Cardiac muscle cell (in vitro differentiated cells and primary cell): ENCODE measurements at regions not wholly inside any gene's neighbourhood (a gene's known extent, or its start where the extent isn't known, plus 50 kb on each side); places are given as distances from the start of the nearest gene placed in this dataset.

ENCODE experiments used
- DNase-seq, 2 donors: peaks; one replicate each; pipeline versions ENCODE4 v3.0.0 to v3.0.0-alpha.2; 2010 to 2017; ENCODE audit warnings: low read depth in 1 of 2, low spot score in 1 of 2
- H3K27ac ChIP-seq: fragments of 200-600 bp; sonication (generic); 2 replicates; pipeline ENCODE4 v1.5.1; 2016
- H3K27me3 ChIP-seq: fragments of 200-600 bp; sonication (generic); 2 replicates; pipeline ENCODE4 v1.6.0; 2016; ENCODE audit warnings: control low read depth
- H3K36me3 ChIP-seq: fragments of 200-600 bp; sonication (generic); 2 replicates; pipeline ENCODE4 v1.5.1; 2016; ENCODE audit warnings: control low read depth
- H3K4me1 ChIP-seq: fragments of 200-600 bp; sonication (generic); 2 replicates; pipeline ENCODE4 v1.8.1; 2017; ENCODE audit warnings: low read depth, mild to moderate bottlenecking, mixed run types
- H3K4me3 ChIP-seq: fragments of 200-600 bp; sonication (generic); 2 replicates; pipeline ENCODE4 v1.5.1; 2016; ENCODE audit warnings: mild to moderate bottlenecking
- H3K9me3 ChIP-seq: fragments of 200-600 bp; sonication (generic); 2 replicates; pipeline ENCODE4 v1.5.1; 2017; ENCODE audit warnings: low read depth, mild to moderate bottlenecking, control low read depth
- CTCF ChIP-seq: IDR thresholded peaks from 2 replicates; pipeline ENCODE4 v1.5.1; 2012; ENCODE audit warnings: low read depth, mild to moderate bottlenecking, low read length

DNA sequence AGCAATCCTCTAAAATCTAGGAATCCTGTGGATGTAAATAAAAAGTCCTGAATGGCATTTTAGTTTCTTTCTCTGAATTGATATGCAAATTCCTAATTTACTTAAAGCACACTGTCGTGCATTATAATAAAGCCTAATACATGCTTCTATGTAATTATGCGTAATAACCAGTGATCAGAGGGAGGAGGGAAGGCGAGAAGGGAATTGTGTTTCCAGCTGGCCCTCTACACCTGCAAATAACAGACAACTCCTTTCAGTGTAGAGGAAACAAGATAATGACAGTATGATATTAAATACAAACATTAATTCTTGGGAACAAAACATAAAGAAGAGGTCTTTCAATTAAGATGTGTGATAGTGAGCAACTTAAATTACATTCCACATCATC lies 419.6 kb upstream of the LCORL start:
- Histone ChIP-seq H3K4me3 (no peak overlapping the region), H3K27me3 (no peaks in the 10 kb centered on the region), H3K36me3 (no peaks in the 10 kb centered on the region), H3K27ac (no peak overlapping the region), H3K9me3 (no peaks in the 10 kb centered on the region), H3K4me1 (no peaks in the 10 kb centered on the region)
- no peak for TF ChIP-seq CTCF
- DNase-seq: no peak

GRCh38 chr4:18440527-18441202 lies 419.1 kb upstream of the LCORL start:
- DNase-seq: no peak
- TF ChIP-seq CTCF: no peak
- Histone ChIP-seq H3K4me1 (no peaks in the 10 kb centered on the region), H3K27ac (no peak overlapping the region), H3K9me3 (no peaks in the 10 kb centered on the region), H3K4me3 (no peak overlapping the region), H3K36me3 (no peaks in the 10 kb centered on the region), H3K27me3 (no peaks in the 10 kb centered on the region)

DNA sequence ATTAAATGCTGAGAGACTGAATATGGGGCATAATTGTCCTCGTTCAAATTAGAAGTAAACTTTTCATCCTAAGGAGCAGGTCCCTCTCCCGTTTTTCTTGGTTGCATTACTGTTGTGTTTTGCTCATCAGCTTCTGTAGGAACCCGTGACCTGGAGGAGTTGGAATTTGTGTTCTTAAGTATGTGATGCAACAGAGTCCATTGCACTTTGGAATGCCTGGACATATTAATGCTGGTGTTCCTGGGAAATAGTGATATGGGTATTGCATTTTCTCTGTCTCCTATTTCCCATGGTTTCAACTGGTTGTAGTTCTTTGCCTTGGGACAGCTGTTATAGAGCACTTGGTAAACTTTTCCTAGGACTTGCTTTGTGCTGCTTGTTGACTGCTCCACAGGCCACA lies 417.8 kb upstream of the LCORL start:
- TF ChIP-seq CTCF: no peak
- H3K27ac ChIP-seq: no peak overlapping the region

GRCh38 chr4:18435781-18436180 lies 414.2 kb upstream of the LCORL start:
- no peak for DNase-seq
- Histone ChIP-seq H3K36me3 (no peaks in the 10 kb centered on the region), H3K9me3 (no peaks in the 10 kb centered on the region), H3K27ac (no peak overlapping the region), H3K4me3 (no peak overlapping the region), H3K4me1 (no peaks in the 10 kb centered on the region), H3K27me3 (no peaks in the 10 kb centered on the region)
- no peak for TF ChIP-seq CTCF

More for the DNA sequence above, 417.8 kb upstream of the LCORL start:
- no peak for DNase-seq
- Histone ChIP-seq H3K9me3 (no peaks in the 10 kb centered on the region), H3K4me1 (no peaks in the 10 kb centered on the region), H3K4me3 (no peak overlapping the region), H3K27me3 (no peaks in the 10 kb centered on the region), H3K36me3 (no peaks in the 10 kb centered on the region)

DNA sequence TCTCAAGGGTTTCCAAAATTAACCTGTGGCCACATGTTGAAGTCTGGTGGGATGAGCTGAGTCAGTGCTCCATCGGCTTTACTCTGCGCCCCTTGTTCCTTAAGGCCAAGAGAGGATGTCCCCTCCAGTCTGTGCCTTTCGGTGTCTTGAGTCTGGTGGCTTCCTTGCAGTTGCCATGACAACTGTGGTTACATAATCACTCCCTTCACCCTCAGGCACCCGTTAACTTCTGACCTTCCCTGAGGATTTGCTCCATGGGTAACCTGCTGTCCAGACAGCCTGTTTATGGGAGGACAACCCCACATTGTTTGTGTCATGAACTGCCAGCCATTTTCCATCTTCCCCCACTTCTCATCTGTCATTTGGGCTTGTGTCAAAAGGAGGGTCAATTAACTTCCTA lies 401.1 kb upstream of the LCORL start:
- no peak overlapping the region for H3K4me3 ChIP-seq
- TF ChIP-seq CTCF: no peak

DNA sequence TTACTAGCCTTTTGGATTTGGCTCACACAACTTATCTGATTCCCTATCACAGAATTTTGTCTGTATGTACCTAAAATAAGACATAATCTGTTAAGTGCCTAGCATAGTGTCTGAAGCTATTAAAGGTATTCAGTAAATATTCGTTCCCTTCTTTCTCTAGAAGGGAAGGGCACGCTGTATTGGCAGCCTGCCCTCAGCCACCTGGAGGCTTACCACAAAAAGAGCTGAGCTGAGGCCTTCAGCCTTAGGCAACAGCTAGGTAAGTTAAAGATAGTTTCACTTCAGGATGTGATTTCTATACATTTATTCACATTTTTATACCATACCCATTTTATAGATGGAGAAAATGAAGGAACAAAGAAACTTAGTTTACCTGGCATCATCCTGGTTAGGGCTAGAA lies 400.0 kb upstream of the LCORL start:
- Histone ChIP-seq H3K4me1 (no peaks in the 10 kb centered on the region), H3K27ac (no peak overlapping the region), H3K4me3 (no peak overlapping the region), H3K27me3 (no peaks in the 10 kb centered on the region), H3K36me3 (no peaks in the 10 kb centered on the region), H3K9me3 (no peaks in the 10 kb centered on the region)
- TF ChIP-seq CTCF: no peak
- no peak for DNase-seq

More for the DNA sequence above, 401.1 kb upstream of the LCORL start:
- no peaks in the 10 kb centered on the region for H3K4me1 ChIP-seq
- no peak for DNase-seq
- H3K9me3 ChIP-seq: no peaks in the 10 kb centered on the region
- no peaks in the 10 kb centered on the region for H3K36me3 ChIP-seq
- no peaks in the 10 kb centered on the region for H3K27me3 ChIP-seq
- no peak overlapping the region for H3K27ac ChIP-seq
